Activated CD4-positive, alpha-beta T cell treated with anti-CD3 and anti-CD28 coated beads for 36 hours (primary cell): ENCODE measurements at regions not wholly inside any gene's neighbourhood (a gene's known extent, or its start where the extent isn't known, plus 50 kb on each side); places are given as distances from the start of the nearest gene placed in this dataset.
"Not testable (repeated sequence)": the region's sequence is repeated elsewhere in the genome, so short reads cannot be mapped to it uniquely, and the experiment has no call there.

Experiments
- ATAC-seq: fragments of 200-7000 bp; cut with Tn5 transposase; one replicate; pipeline ENCODE4 v1.10.0; 2021; ENCODE audit warnings: mild to moderate bottlenecking, moderate library complexity
- CTCF ChIA-PET: fragments of 350-600 bp; sonication (Branson Sonifier 250); formaldehyde crosslinking; loops from one replicate; lab custom pipeline; 2021; ENCODE audit warnings: antibody characterized with exemption; lab: Charles Lee
- POLR2A ChIA-PET: fragments of 350-600 bp; sonication (Branson Sonifier 250); formaldehyde crosslinking; loops from one replicate; lab custom pipeline; 2021; ENCODE audit warnings: antibody characterized with exemption, inconsistent platforms; lab: Charles Lee
- DNase-seq: peaks from one replicate; pipeline ENCODE4 v3.0.0-alpha.2; 2020
- H3K27ac Mint-ChIP-seq: one replicate; pipeline ENCODE4 v1.8.0; 2021; ENCODE audit warnings: mixed read lengths
- H3K27me3 Mint-ChIP-seq: one replicate; pipeline ENCODE4 v1.8.0; 2021; ENCODE audit warnings: mixed read lengths
- H3K36me3 Mint-ChIP-seq: one replicate; pipeline ENCODE4 v1.8.0; 2021; ENCODE audit warnings: low read depth, mixed read lengths
- H3K4me1 Mint-ChIP-seq: one replicate; pipeline ENCODE4 v1.8.0; 2021; ENCODE audit warnings: mixed read lengths
- H3K4me3 Mint-ChIP-seq: one replicate; pipeline ENCODE4 v1.8.0; 2021; ENCODE audit warnings: mild to moderate bottlenecking, moderate library complexity, mixed read lengths
- H3K9me3 Mint-ChIP-seq: one replicate; pipeline ENCODE4 v1.8.0; 2021; ENCODE audit warnings: low read depth, mixed read lengths
- intact Hi-C, 2 experiments: fragments of 100-400 bp; cut with DNase I in 1 of 2; cut with micrococcal nuclease in 1 of 2; formaldehyde crosslinking; loops; one replicate each; pipeline versions ENCODE4 v1.14.2 to v1.15.1; 2022 to 2024; cut with DNase I, micrococcal nuclease

- POLR2A ChIA-PET, result no interaction called here
- no peaks in the 10 kb centered on the region for H3K4me1 Mint-ChIP-seq
- H3K27ac Mint-ChIP-seq, result no peak overlapping the region
- no peaks in the 10 kb centered on the region for H3K36me3 Mint-ChIP-seq
- no peaks in the 10 kb centered on the region for H3K9me3 Mint-ChIP-seq
- H3K4me3 Mint-ChIP-seq, result no peak overlapping the region
- CTCF ChIA-PET, result interaction anchor here (0.7 kb wide), 1 partner anchor 438 kb away, joined by 3 read pairs; no protein-coding TSS in a partner anchor
- intact Hi-C loops, result no loop called here
- DNase-seq, result no peak
- ATAC-seq, result no peak
- H3K27me3 Mint-ChIP-seq, result no peaks in the 10 kb centered on the region
Measured at GRCh38 chr7:51869452-51869851, 552.8 kb upstream of the COBL start.

DNA sequence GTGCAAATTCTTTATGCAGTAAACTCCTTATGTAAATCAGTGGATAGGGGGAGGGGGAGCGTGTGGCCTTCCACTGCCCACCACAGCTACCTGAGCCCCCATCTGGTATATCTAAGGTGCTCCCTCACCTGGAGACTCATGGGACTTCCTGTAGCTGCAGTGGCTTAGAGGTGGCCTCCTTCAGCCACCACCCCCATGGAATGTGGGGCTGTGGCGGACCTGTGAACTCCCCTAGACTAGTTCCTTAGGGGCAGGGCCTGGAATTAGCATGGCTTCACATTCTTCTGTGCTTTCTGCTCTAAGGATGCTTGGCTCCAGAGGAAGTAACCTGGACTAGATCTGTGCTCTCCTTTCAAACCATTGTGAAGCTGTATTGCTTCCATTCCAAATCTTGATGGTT lies 550.5 kb upstream of the COBL start:
- Mint-ChIP-seq H3K4me1 (no peaks in the 10 kb centered on the region), H3K4me3 (no peak overlapping the region), H3K27me3 (no peaks in the 10 kb centered on the region), H3K36me3 (no peaks in the 10 kb centered on the region), H3K27ac (no peak overlapping the region), H3K9me3 (no peaks in the 10 kb centered on the region)
- ChIA-PET POLR2A (no interaction called here), CTCF (no interaction called here)
- intact Hi-C loops, result no loop called here
- no peak for DNase-seq
- no peak for ATAC-seq

- Mint-ChIP-seq H3K4me3 (no peak overlapping the region), H3K4me1 (no peaks in the 10 kb centered on the region), H3K9me3 (no peaks in the 10 kb centered on the region), H3K27ac (no peak overlapping the region), H3K27me3 (no peaks in the 10 kb centered on the region), H3K36me3 (no peaks in the 10 kb centered on the region)
- intact Hi-C loops, result no loop called here
- DNase-seq, result no peak
- ChIA-PET POLR2A (no interaction called here), CTCF (no interaction called here)
- no peak for ATAC-seq
Measured at GRCh38 chr7:51860305-51860704, 543.7 kb upstream of the COBL start.

GRCh38 chr7:51850126-51850525 lies 533.5 kb upstream of the COBL start:
- H3K9me3 Mint-ChIP-seq, result peaks cover 5% of the 10 kb centered on the region
- intact Hi-C loops, result no loop called here
- no peak for ATAC-seq
- no peaks in the 10 kb centered on the region for H3K36me3 Mint-ChIP-seq
- no peak overlapping the region for H3K4me3 Mint-ChIP-seq
- DNase-seq, result no peak
- ChIA-PET POLR2A (no interaction called here), CTCF (no interaction called here)
- H3K4me1 Mint-ChIP-seq, result no peaks in the 10 kb centered on the region
- no peak overlapping the region for H3K27ac Mint-ChIP-seq
- no peaks in the 10 kb centered on the region for H3K27me3 Mint-ChIP-seq

- CTCF ChIA-PET, result no interaction called here
Measured at GRCh38 chr7:51847461-51848134, 531.0 kb upstream of the COBL start.

GRCh38 chr7:51839130-51839529 lies 522.5 kb upstream of the COBL start:
- POLR2A ChIA-PET, CTCF ChIA-PET, DNase-seq, H3K27ac Mint-ChIP-seq, intact Hi-C loops, H3K4me3 Mint-ChIP-seq, H3K4me1 Mint-ChIP-seq, ATAC-seq, H3K36me3 Mint-ChIP-seq, H3K27me3 Mint-ChIP-seq: not testable (repeated sequence)
- H3K9me3 Mint-ChIP-seq, result peaks cover 23% of the 10 kb centered on the region

More at GRCh38 chr7:51847461-51848134, 531.0 kb upstream of the COBL start:
- peaks cover 10% of the 10 kb centered on the region for H3K9me3 Mint-ChIP-seq
- H3K4me1 Mint-ChIP-seq, result no peaks in the 10 kb centered on the region
- no peaks in the 10 kb centered on the region for H3K36me3 Mint-ChIP-seq
- intact Hi-C loops, result no loop called here
- POLR2A ChIA-PET, result no interaction called here
- H3K27ac Mint-ChIP-seq, result no peak overlapping the region
- ATAC-seq, result no peak
- no peaks in the 10 kb centered on the region for H3K27me3 Mint-ChIP-seq
- no peak overlapping the region for H3K4me3 Mint-ChIP-seq
- DNase-seq, result no peak

GRCh38 chr7:51827631-51828030 lies 511.0 kb upstream of the COBL start:
- CTCF ChIA-PET, result no interaction called here
- Mint-ChIP-seq H3K27me3 (no peaks in the 10 kb centered on the region), H3K36me3 (no peaks in the 10 kb centered on the region), H3K4me1 (no peaks in the 10 kb centered on the region), H3K9me3 (peaks cover 19% of the 10 kb centered on the region), H3K4me3 (no peak overlapping the region), H3K27ac (no peak overlapping the region)
- POLR2A ChIA-PET, result no interaction called here
- intact Hi-C loops, result no loop called here
- ATAC-seq, result no peak
- DNase-seq, result no peak

GRCh38 chr7:51824050-51824449 lies 507.4 kb upstream of the COBL start:
- H3K4me1 Mint-ChIP-seq, result no peaks in the 10 kb centered on the region
- H3K36me3 Mint-ChIP-seq, result no peaks in the 10 kb centered on the region
- ATAC-seq, result no peak
- H3K9me3 Mint-ChIP-seq, result peaks cover 19% of the 10 kb centered on the region
- no peaks in the 10 kb centered on the region for H3K27me3 Mint-ChIP-seq
- no peak overlapping the region for H3K27ac Mint-ChIP-seq
- intact Hi-C loops, result no loop called here
- no peak for DNase-seq
- ChIA-PET POLR2A (no interaction called here), CTCF (no interaction called here)
- H3K4me3 Mint-ChIP-seq, result no peak overlapping the region

GRCh38 chr7:51823437-51823836 lies 506.8 kb upstream of the COBL start:
- intact Hi-C loops, result no loop called here
- ATAC-seq (no peak), DNase-seq (no peak)
- Mint-ChIP-seq H3K27ac (no peak overlapping the region), H3K4me1 (no peaks in the 10 kb centered on the region), H3K27me3 (no peaks in the 10 kb centered on the region), H3K36me3 (no peaks in the 10 kb centered on the region), H3K9me3 (peaks cover 19% of the 10 kb centered on the region), H3K4me3 (no peak overlapping the region)
- CTCF ChIA-PET, result no interaction called here
- POLR2A ChIA-PET, result no interaction called here

- no peak for ATAC-seq
- no peaks in the 10 kb centered on the region for H3K27me3 Mint-ChIP-seq
- no peak for DNase-seq
- H3K4me1 Mint-ChIP-seq, result no peaks in the 10 kb centered on the region
- H3K4me3 Mint-ChIP-seq, result no peak overlapping the region
- H3K36me3 Mint-ChIP-seq, result no peaks in the 10 kb centered on the region
- ChIA-PET CTCF (no interaction called here), POLR2A (no interaction called here)
- intact Hi-C loops, result no loop called here
- no peak overlapping the region for H3K27ac Mint-ChIP-seq
- peaks cover 8% of the 10 kb centered on the region for H3K9me3 Mint-ChIP-seq
Measured at GRCh38 chr7:51817694-51818225, 501.2 kb upstream of the COBL start.

- CTCF ChIA-PET, H3K36me3 Mint-ChIP-seq, H3K9me3 Mint-ChIP-seq, POLR2A ChIA-PET, DNase-seq, H3K4me3 Mint-ChIP-seq, intact Hi-C loops, H3K27me3 Mint-ChIP-seq, H3K27ac Mint-ChIP-seq, H3K4me1 Mint-ChIP-seq, ATAC-seq: not testable (repeated sequence)
Measured at GRCh38 chr7:51805783-51806431, 489.3 kb upstream of the COBL start.

DNA sequence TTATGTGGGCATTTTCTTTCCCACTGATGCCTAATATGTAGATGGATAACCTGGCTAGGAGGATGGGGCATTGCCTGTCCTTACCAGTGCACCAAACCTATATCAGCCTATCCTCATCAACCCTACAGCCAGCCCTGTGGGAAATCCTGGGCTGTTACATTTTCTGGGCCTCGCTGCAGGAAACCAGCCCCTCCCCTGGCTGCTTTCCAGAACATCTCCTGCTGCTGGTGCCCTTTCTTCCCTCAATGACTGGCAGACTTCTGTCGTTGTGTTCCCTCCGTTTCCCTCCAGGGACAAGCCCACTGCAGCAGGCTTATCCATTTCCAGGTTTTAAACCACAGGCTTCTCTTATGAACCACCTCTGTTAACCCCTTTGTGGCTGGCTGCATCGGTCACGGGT lies 486.1 kb upstream of the COBL start:
- H3K4me1 Mint-ChIP-seq, result no peaks in the 10 kb centered on the region
- H3K9me3 Mint-ChIP-seq, result peaks cover 6% of the 10 kb centered on the region
- H3K27ac Mint-ChIP-seq, result no peak overlapping the region
- intact Hi-C loops, result no loop called here
- H3K27me3 Mint-ChIP-seq, result no peaks in the 10 kb centered on the region
- CTCF ChIA-PET, result no interaction called here
- ATAC-seq (no peak), DNase-seq (no peak)
- H3K36me3 Mint-ChIP-seq, result no peaks in the 10 kb centered on the region
- POLR2A ChIA-PET, result no interaction called here
- no peak overlapping the region for H3K4me3 Mint-ChIP-seq
